ENCODE measurements at regions not wholly inside any gene's neighbourhood (a gene's known extent, or its start where the extent isn't known, plus 50 kb on each side); places are given as distances from the start of the nearest gene placed in this dataset.

- TF ChIP-seq, protein P1, sequence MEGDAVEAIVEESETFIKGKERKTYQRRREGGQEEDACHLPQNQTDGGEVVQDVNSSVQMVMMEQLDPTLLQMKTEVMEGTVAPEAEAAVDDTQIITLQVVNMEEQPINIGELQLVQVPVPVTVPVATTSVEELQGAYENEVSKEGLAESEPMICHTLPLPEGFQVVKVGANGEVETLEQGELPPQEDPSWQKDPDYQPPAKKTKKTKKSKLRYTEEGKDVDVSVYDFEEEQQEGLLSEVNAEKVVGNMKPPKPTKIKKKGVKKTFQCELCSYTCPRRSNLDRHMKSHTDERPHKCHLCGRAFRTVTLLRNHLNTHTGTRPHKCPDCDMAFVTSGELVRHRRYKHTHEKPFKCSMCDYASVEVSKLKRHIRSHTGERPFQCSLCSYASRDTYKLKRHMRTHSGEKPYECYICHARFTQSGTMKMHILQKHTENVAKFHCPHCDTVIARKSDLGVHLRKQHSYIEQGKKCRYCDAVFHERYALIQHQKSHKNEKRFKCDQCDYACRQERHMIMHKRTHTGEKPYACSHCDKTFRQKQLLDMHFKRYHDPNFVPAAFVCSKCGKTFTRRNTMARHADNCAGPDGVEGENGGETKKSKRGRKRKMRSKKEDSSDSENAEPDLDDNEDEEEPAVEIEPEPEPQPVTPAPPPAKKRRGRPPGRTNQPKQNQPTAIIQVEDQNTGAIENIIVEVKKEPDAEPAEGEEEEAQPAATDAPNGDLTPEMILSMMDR (IDR thresholded peaks at IDR 0.05), result no peak
- no peak for TF ChIP-seq POLR2A (IDR thresholded peaks at IDR 0.05)
Measured at GRCh38 chr7:52317921-52318320, 717.5 kb upstream of the POM121L12 start.

Data from lower leg skin (tissue), 3 donors.